Progenitor cell of endocrine pancreas (in vitro differentiated cells): ENCODE measurements at regions not wholly inside any gene's neighbourhood (a gene's known extent, or its start where the extent isn't known, plus 50 kb on each side); places are given as distances from the start of the nearest gene placed in this dataset.
A peak's percentile ranks its signal among the peaks of the same experiment; 100 is the strongest.

Source experiments
- DNase-seq: peaks from one replicate; pipeline ENCODE4 v3.0.0; 2021; ENCODE audit warnings: low spot score; ENCODE audit not compliant: unreplicated experiment
- H3K27ac Mint-ChIP-seq: 2 replicates; pipeline ENCODE4 v1.8.0; 2021; ENCODE audit warnings: mild to moderate bottlenecking, moderate library complexity, mixed read lengths
- H3K27me3 Mint-ChIP-seq: 2 replicates; pipeline ENCODE4 v1.8.0; 2021; ENCODE audit warnings: mixed read lengths
- H3K36me3 Mint-ChIP-seq: 2 replicates; pipeline ENCODE4 v1.8.0; 2022; ENCODE audit warnings: mixed read lengths; ENCODE audit not compliant: insufficient read depth
- H3K4me1 Mint-ChIP-seq: 2 replicates; pipeline ENCODE4 v1.8.0; 2021; ENCODE audit warnings: low read depth, mixed read lengths
- H3K4me3 Mint-ChIP-seq: 2 replicates; pipeline ENCODE4 v1.8.0; 2021; ENCODE audit warnings: low read depth, mild to moderate bottlenecking, moderate library complexity, mixed read lengths
- H3K9me3 Mint-ChIP-seq: 2 replicates; pipeline ENCODE4 v1.8.0; 2021; ENCODE audit warnings: low read depth, mixed read lengths
- TF ChIP-seq, protein P1 (sequence below): fragments of 200-600 bp; sonication (generic); IDR thresholded peaks from one replicate; pipeline ENCODE4 v1.5.0; 2021; ENCODE audit warnings: antibody characterized with exemption, mild to moderate bottlenecking; ENCODE audit not compliant: unreplicated experiment

DNA sequence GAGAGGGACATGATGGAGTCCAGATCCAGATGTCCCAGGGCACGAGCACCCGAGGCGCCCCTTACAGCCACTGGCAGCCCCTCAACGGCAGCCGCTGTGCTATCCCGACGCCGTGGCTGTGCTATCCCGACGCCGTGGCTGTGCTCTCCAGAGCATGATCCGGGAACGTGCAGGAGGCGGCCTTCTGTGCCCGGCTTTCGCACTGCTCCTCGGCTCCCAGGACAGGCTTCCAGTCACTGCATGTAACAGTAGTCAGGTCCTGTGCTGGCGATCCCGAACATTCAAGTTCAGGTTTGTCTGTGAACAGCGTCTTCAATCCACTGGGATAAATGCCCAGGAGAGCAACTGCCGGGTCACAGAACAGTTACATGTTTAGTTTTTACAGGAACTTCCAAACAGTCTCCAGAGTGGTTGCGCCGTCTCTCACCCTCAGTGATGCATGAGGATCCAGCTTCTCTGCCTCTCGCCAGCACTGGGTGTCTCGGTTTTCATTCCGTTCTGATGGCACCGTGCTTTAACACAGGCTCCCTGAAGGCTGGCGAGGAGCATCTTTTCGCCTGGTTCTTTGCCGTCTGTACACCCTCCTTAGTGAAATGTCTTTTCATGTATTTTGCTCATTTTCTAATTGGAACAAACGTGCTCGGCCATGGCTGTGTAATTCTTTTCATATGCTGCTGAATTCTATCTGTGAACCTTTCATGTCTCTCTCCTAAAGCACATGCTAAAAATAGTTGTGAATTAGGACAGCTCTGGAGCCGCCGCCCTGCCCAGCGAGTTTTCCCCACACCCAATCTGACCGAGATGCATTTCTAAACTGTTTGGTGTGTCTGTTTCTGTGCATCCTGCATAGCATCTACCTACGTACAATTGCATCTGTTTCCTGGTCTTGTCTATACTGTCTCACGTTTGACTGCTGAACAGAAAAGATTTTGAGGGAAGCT, 72.6 kb upstream of the METRNL start:
- H3K4me1 Mint-ChIP-seq: peaks cover 4% of the 10 kb centered on the region
- peaks cover 15% of the 10 kb centered on the region for H3K36me3 Mint-ChIP-seq
- no peak overlapping the region for H3K4me3 Mint-ChIP-seq
- TF ChIP-seq, protein P1, sequence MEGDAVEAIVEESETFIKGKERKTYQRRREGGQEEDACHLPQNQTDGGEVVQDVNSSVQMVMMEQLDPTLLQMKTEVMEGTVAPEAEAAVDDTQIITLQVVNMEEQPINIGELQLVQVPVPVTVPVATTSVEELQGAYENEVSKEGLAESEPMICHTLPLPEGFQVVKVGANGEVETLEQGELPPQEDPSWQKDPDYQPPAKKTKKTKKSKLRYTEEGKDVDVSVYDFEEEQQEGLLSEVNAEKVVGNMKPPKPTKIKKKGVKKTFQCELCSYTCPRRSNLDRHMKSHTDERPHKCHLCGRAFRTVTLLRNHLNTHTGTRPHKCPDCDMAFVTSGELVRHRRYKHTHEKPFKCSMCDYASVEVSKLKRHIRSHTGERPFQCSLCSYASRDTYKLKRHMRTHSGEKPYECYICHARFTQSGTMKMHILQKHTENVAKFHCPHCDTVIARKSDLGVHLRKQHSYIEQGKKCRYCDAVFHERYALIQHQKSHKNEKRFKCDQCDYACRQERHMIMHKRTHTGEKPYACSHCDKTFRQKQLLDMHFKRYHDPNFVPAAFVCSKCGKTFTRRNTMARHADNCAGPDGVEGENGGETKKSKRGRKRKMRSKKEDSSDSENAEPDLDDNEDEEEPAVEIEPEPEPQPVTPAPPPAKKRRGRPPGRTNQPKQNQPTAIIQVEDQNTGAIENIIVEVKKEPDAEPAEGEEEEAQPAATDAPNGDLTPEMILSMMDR: no peak
- no peak for DNase-seq
- no peaks in the 10 kb centered on the region for H3K9me3 Mint-ChIP-seq
- no peaks in the 10 kb centered on the region for H3K27me3 Mint-ChIP-seq
- H3K27ac Mint-ChIP-seq: peak overlapping the region; percentile 73

- no peak for DNase-seq
- no peaks in the 10 kb centered on the region for H3K9me3 Mint-ChIP-seq
- H3K4me3 Mint-ChIP-seq: no peak overlapping the region
- no peak overlapping the region for H3K27ac Mint-ChIP-seq
- TF ChIP-seq, protein P1: no peak
- H3K4me1 Mint-ChIP-seq: peaks cover 4% of the 10 kb centered on the region
- H3K27me3 Mint-ChIP-seq: no peaks in the 10 kb centered on the region
- H3K36me3 Mint-ChIP-seq: peaks cover 15% of the 10 kb centered on the region
Measured at GRCh38 chr17:83007504-83008185, 71.8 kb upstream of the METRNL start.

GRCh38 chr17:83008186-83008510, 71.3 kb upstream of the METRNL start:
- DNase-seq: no peak
- Mint-ChIP-seq H3K27ac (no peak overlapping the region), H3K4me3 (no peak overlapping the region), H3K9me3 (no peaks in the 10 kb centered on the region), H3K27me3 (no peaks in the 10 kb centered on the region), H3K4me1 (peaks cover 4% of the 10 kb centered on the region), H3K36me3 (peaks cover 15% of the 10 kb centered on the region)
- TF ChIP-seq, protein P1: no peak

DNA sequence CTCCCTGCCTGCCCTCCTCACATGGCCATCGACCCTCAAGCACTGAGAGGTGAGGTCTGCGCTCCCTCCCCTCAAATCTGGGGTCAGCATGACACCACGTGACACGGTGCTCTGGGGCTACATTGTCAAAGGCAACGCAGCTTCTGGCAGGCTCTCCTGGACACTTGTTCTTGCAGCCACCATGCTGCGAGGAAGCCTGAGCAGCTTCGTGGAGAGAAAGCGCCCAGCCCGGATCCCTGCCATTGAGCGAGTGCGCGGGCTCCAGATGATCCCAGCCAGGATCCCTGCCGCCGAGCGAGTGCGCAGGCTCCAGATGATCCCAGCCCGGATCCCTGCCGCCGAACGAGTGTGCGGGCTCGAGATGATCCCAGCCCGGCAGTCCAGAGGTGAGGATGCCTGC, 70.9 kb upstream of the METRNL start:
- Mint-ChIP-seq H3K4me1 (peaks cover 4% of the 10 kb centered on the region), H3K9me3 (no peaks in the 10 kb centered on the region), H3K27ac (no peak overlapping the region), H3K4me3 (no peak overlapping the region), H3K27me3 (no peaks in the 10 kb centered on the region), H3K36me3 (peaks cover 15% of the 10 kb centered on the region)
- no peak for DNase-seq
- TF ChIP-seq, protein P1: no peak

DNA sequence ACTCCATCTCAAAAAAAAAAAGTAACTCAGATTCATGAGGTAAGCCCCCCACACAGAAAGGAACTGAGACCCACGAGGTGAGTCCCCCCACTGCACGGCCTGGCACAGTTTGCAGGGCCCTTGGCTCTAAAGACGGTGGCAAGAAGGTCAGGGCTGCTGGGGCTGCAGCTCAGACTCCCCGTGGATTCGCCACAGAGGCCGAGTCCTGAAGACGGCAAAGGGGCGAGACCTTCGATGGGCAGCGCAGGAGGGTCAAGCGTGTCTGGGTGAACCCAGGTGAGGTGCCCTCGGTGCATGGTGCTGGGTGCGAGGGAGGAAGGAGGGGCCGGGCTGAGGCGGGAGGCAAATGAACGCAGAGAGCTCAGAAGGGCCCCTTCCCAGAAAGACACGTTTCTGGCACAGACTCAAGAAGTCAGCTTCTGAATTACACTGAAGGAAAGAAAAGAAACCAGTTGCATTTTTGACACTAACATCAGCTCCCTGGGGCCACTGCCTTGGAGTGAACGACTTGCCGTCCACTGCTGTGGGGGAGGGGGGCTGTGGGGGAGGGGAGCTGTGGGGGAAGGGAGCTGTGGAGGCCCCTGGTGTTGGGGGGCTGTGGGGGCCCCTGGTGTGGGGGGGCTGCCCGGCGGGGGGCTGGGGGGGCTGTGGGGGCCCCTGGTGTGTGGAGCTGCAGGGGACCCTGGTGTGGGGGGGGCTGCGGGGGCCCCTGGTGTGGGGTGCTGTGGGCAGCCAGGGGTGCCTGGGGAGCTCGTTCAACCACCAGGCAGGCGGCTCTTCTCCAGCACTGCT, 69.8 kb upstream of the METRNL start:
- TF ChIP-seq, protein P1: no peak
- Mint-ChIP-seq H3K36me3 (peaks cover 17% of the 10 kb centered on the region), H3K4me1 (peaks cover 9% of the 10 kb centered on the region), H3K27me3 (no peaks in the 10 kb centered on the region), H3K27ac (no peak overlapping the region), H3K4me3 (no peak overlapping the region), H3K9me3 (no peaks in the 10 kb centered on the region)
- no peak for DNase-seq
